NT2/D1 (cell line): ENCODE measurements at regions not wholly inside any gene's neighbourhood (a gene's known extent, or its start where the extent isn't known, plus 50 kb on each side); places are given as distances from the start of the nearest gene placed in this dataset.

Experiments used
- DNase-seq: peaks from one replicate; pipeline ENCODE4 v3.0.0-alpha.2; 2011; ENCODE audit warnings: low read depth, low spot score
- H3K27me3 ChIP-seq: 2 replicates; pipeline ENCODE4 v1.6.0; 2011; ENCODE audit warnings: mild to moderate bottlenecking; ENCODE audit not compliant: insufficient read length, insufficient read depth
- H3K36me3 ChIP-seq: 2 replicates; pipeline ENCODE4 v1.6.1; 2011; ENCODE audit warnings: mild to moderate bottlenecking, low read length, mixed read lengths; ENCODE audit not compliant: insufficient read depth, insufficient read length
- H3K4me1 ChIP-seq: 2 replicates; pipeline ENCODE4 v1.5.1; 2011; ENCODE audit not compliant: insufficient read depth, insufficient read length
- H3K4me3 ChIP-seq: 2 replicates; pipeline ENCODE4 v1.5.1; 2011; ENCODE audit warnings: low read depth; ENCODE audit not compliant: insufficient read length
- H3K9ac ChIP-seq: 2 replicates; pipeline ENCODE4 v1.6.0; 2011; ENCODE audit warnings: low read depth; ENCODE audit not compliant: insufficient read length
- H3K9me3 ChIP-seq: 2 replicates; pipeline ENCODE4 v1.5.1; 2011; ENCODE audit warnings: mild to moderate bottlenecking, low read length; ENCODE audit not compliant: insufficient read depth
- SUZ12 ChIP-seq: IDR thresholded peaks from 2 replicates; pipeline ENCODE4 v1.6.1; 2011; ENCODE audit not compliant: insufficient read length, insufficient read depth; ENCODE audit errors: extremely low read depth
- YY1 ChIP-seq: IDR thresholded peaks from 2 replicates; pipeline ENCODE4 v1.6.1; 2011; ENCODE audit not compliant: insufficient read length, insufficient read depth
- ZNF274 ChIP-seq: IDR thresholded peaks from 2 replicates; pipeline ENCODE4 v1.6.1; 2011; ENCODE audit warnings: mild to moderate bottlenecking, low read depth, low read length

DNA sequence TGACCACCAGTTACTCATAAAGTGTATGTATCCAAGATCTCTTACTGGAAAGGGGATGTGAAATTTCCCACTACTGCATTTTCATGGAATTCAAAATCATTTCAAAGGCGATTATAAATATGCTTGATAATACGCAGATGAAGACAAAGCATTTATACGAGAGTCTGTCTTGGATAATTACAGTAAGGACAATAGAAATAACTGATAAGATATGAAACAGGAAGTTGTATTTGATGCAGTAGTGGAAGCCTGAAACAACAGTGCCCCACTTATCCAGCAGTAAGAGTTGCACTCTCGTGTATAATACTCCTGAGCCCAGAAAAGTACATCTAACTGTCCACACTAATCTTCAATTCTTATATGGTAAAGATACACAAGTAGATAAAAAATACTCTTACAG, 188.7 kb upstream of the POU5F2 start:
- Histone ChIP-seq H3K4me1 (no peaks in the 10 kb centered on the region), H3K9me3 (no peaks in the 10 kb centered on the region), H3K27me3 (no peaks in the 10 kb centered on the region), H3K9ac (no peak overlapping the region), H3K4me3 (no peak overlapping the region), H3K36me3 (no peaks in the 10 kb centered on the region)
- no peak for DNase-seq
- TF ChIP-seq SUZ12: no peak
- no peak for TF ChIP-seq ZNF274
- no peak for TF ChIP-seq YY1

DNA sequence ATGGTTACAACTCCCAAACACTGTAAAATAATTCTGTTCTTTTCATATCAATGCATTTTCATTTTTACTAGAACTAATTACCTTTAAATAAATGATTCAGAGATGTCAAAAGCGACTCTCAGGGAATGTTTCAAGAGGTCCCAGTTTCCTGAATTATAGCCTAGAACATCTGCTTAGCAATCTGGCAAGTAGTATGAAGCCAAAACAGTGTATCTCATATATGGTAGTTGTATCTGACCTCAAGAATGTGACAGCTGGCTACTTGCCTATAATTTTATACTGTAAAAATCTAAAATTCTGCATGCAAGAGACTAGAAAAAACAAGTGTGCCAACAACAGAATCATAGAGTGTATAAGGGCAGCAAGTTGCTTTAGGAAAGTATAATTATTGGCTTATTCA, 187.7 kb upstream of the POU5F2 start:
- H3K9me3 ChIP-seq: no peaks in the 10 kb centered on the region
- TF ChIP-seq YY1: no peak
- no peak for TF ChIP-seq ZNF274
- no peak for TF ChIP-seq SUZ12
- DNase-seq: no peak
- no peaks in the 10 kb centered on the region for H3K36me3 ChIP-seq
- H3K9ac ChIP-seq: no peak overlapping the region
- H3K4me3 ChIP-seq: no peak overlapping the region
- no peaks in the 10 kb centered on the region for H3K4me1 ChIP-seq
- H3K27me3 ChIP-seq: no peaks in the 10 kb centered on the region

DNA sequence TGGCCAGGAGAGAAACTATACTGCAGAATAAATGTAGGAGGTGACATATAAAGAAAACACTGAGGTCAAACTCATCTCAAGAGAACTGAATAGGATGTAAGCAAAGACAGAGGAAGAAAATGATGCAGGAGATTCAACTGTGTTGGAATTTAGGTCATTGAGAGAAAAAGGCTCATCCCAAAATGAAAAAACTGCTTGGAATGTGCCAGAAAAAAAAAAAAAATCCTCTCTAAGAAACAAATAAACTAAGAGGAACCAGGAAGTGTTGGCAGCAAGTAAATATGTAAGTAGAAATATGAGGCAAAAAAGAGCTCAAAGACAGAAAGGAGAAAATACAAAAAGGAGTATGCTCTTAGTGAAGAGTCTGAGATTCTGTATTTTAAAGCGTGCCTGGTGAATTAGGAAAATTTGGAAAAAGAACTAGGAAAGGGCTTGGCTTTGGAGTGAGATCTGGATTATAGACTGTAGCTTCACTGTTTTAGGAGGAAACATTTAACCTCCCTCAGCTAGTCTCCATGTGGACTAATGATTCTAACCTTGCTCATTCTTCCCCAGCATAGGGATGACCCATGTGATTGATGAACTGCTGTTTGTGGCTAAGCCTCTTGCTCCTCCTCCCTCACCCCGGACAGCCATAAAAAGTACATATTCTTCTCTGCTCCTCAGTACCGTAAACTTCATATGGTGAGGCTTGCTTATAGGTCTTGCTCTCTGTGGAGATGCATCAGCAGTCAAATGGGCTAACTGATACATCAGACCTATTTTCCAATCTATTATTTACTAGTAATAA, 185.6 kb upstream of the POU5F2 start:
- Histone ChIP-seq H3K9ac (no peak overlapping the region), H3K36me3 (no peaks in the 10 kb centered on the region), H3K27me3 (no peaks in the 10 kb centered on the region), H3K4me1 (no peaks in the 10 kb centered on the region), H3K9me3 (no peaks in the 10 kb centered on the region), H3K4me3 (no peak overlapping the region)
- TF ChIP-seq SUZ12 (no peak), YY1 (no peak), ZNF274 (no peak)
- no peak for DNase-seq

DNA sequence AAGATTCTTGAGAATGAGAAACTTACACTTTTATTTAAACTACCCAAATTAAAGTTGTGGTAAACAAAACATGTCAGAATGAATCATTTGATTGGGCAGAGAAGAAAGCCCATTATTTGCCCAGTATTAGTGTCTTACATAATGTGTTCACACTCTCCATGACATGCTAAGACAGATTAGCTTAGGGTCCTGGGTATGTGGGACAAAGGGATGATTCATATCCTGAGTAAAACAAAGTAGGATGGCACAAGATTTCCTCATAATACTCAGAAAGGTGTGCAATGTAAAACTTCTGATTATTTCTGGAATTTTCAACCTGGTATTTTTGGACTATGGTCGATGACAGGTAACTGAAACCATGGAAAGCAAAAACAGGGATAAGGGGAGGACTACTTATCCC, 183.9 kb upstream of the POU5F2 start:
- TF ChIP-seq ZNF274 (no peak), SUZ12 (no peak), YY1 (no peak)
- H3K9me3 ChIP-seq: no peaks in the 10 kb centered on the region
- H3K36me3 ChIP-seq: no peaks in the 10 kb centered on the region
- DNase-seq: no peak
- H3K4me3 ChIP-seq: no peak overlapping the region
- H3K9ac ChIP-seq: no peak overlapping the region
- H3K27me3 ChIP-seq: no peaks in the 10 kb centered on the region
- H3K4me1 ChIP-seq: no peaks in the 10 kb centered on the region

DNA sequence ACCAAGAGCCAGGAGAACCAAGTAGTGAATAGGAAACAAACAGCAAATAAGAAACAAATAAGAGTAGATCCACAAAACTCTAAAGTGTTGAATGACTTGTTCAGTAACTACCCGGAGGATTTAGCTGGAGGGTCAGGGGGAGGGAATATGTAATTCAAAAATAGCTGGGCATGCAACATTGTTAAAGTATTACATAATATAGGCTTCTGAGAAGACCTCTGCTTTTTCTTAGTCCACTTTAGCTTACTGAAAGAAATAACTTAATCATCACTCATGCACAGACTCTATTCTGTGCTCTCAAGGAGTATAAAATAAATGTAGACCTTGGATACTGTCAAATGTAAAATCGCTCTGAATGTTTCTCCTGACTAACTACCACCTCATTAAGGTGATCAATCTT, 183.2 kb upstream of the POU5F2 start:
- TF ChIP-seq ZNF274 (no peak), YY1 (no peak)
- Histone ChIP-seq H3K4me3 (no peak overlapping the region), H3K27me3 (no peaks in the 10 kb centered on the region), H3K9ac (no peak overlapping the region), H3K36me3 (no peaks in the 10 kb centered on the region), H3K4me1 (no peaks in the 10 kb centered on the region), H3K9me3 (no peaks in the 10 kb centered on the region)
- no peak for DNase-seq

DNA sequence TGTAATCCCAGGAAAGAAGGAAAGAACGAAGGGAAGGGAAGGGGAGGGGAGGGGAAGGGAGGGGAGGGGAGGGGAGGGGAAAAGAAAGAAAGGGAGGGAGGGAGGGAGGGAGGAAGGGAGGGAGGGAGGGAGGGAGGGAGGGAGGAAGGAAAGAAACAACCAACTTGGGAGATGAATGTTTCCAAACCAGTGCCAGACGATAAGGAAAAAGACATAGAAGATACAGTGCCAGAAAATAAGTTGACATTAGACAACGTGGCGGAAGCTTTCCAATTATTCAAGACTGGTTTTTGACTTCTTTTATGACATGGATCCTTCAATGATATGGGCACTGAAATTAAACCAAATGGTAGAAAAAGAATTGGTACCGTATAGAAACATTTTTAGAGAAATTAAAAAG, 181.2 kb upstream of the POU5F2 start:
- Histone ChIP-seq H3K27me3 (no peaks in the 10 kb centered on the region), H3K36me3 (no peaks in the 10 kb centered on the region), H3K9me3 (no peaks in the 10 kb centered on the region), H3K4me3 (no peak overlapping the region), H3K4me1 (no peaks in the 10 kb centered on the region), H3K9ac (no peak overlapping the region)
- TF ChIP-seq YY1 (no peak), SUZ12 (no peak), ZNF274 (no peak)
- DNase-seq: no peak

DNA sequence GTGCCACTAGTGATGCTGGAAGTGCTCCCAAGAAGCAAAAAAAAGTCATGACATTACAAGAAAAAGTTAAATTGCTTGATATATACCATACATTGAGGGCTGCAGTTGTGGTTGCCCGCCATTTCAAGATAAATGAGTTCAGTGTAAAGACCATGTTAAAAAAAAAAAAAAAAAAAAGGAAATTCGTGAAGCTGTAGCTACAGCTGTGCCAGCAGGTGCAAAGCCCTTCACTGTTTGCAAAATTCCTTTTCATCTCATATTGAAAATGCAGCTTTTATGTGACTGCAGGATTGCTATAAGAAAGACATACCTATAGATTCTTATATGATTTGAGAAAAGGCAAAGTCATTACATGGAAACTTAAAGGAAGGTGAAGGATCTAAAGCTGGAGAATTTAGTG, 179.6 kb upstream of the POU5F2 start:
- no peak for DNase-seq
- no peak for TF ChIP-seq SUZ12
- no peak for TF ChIP-seq YY1
- no peak for TF ChIP-seq ZNF274
- H3K27me3 ChIP-seq: no peaks in the 10 kb centered on the region
- H3K9ac ChIP-seq: no peak overlapping the region
- no peaks in the 10 kb centered on the region for H3K9me3 ChIP-seq
- no peak overlapping the region for H3K4me3 ChIP-seq
- no peaks in the 10 kb centered on the region for H3K36me3 ChIP-seq
- no peaks in the 10 kb centered on the region for H3K4me1 ChIP-seq

DNA sequence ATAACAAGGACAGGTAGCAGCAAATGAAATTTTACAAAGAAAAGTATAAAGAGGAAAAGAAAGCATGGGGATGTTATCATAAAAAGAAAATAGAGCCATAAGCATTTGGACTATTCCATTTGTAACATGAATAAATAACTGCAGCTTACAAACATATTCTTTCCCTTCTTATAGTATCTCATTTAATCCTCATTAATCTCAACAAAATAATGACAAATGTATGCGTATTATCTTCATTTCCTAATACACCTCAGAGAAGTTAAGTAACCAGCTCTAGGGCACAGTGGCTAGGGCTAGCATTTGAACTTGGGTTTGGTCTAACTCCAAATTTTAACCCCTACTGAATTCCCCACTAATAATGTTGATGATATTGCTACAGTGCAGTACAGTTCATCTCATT, 175.5 kb upstream of the POU5F2 start:
- H3K4me1 ChIP-seq: no peaks in the 10 kb centered on the region
- no peak overlapping the region for H3K9ac ChIP-seq
- H3K4me3 ChIP-seq: no peak overlapping the region
- DNase-seq: no peak
- TF ChIP-seq SUZ12: no peak
- no peaks in the 10 kb centered on the region for H3K36me3 ChIP-seq
- no peaks in the 10 kb centered on the region for H3K9me3 ChIP-seq
- no peaks in the 10 kb centered on the region for H3K27me3 ChIP-seq
